ENCODE measurements at regions not wholly inside any gene's neighbourhood (a gene's known extent, or its start where the extent isn't known, plus 50 kb on each side); places are given as distances from the start of the nearest gene placed in this dataset.

DNA sequence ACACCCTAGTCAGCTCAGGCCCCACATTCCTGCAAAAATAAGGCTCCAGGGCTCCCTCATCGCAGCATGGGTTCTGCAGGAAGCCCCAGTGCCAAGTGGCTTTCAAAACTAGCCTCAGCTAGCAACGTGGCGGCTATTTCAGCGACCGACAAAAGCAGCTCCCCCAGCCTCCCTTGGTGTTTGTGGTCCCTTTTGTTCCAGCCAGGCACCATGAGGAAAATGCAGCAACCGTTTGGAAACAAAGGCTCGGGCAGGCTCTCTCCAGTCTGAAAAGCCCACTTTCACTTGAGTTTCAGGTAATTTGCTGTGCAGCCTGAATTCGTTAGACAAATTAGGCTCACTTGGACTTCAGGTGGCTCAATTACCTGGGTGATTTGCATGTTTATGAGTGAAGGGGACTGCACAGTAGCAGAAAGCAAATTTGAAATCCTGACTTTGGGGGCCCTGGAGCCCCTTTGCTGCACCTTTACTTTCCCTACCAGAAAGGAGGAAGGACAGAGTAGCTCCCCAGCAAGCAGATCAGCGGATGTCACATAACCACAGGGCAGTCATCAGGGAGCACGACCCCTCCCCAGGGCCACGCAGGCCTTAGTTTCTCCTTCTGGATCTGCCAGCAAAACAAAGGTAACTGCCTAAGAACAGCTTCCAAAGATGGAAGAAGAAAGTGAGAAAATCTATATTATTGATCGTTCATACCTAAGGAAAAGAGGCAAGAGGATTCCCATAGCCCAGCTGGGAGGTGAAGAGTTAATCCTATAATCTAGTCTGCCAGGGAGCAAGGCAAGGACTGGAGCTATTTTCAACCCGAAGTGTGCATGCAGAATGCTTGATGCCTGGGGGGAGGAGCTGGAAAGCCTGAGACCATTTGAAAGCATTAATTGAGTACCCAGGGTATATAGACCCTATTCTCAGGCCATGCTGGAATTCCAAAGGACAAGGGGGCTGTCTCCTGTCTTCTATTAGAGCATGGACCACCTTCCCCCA lies 143.1 kb upstream of the SDK2 start:
- DNase-seq = no peak

- no peak for DNase-seq
These were observed 143.9 kb upstream of the SDK2 start for GRCh38 chr17:73788111-73788510.

GRCh38 chr17:73791121-73791520 lies 146.9 kb upstream of the SDK2 start:
- no peak for DNase-seq

DNA sequence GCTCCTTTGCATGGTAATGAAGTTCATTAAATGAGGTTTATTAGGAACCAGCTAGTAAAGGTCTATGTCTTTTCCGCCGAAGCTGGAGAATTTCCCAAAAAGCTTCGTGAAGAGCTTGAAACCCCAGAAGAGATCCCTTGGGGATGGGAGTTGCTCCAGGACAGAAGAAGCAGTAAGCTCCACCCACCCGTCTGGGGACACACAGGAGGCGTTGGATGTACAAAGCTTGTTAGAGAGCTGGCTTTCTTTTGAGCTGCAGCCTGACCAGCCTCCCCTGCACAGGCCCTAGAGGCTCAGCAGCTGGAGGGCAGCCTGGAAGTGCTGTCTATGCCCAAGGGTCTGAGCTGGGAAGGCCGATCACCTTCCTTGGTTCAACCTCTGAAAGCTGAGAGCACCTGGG lies 147.4 kb upstream of the SDK2 start:
- no peak for DNase-seq

DNA sequence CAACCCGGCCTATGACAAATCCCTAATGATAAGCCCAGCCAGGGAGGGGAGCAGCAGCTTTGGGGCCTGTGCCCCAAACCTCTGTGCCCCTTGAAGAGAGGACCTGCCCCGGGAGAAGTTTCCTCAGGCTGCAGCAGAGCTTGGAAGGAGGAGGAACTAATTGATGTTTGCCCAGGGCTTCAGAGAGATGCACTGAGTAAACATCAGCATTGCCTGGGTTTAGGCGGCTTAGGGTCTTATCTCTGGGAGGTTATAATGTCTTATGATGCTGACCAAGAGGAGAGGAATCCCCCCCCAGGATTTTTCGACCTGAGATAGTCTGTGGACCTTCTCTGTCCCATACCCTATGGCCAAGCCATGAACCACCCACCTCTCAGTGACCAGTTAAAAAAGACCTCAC lies 148.7 kb upstream of the SDK2 start:
- no peak for DNase-seq

- DNase-seq = no peak
These were observed 150.1 kb upstream of the SDK2 start for GRCh38 chr17:73794336-73794735.

DNA sequence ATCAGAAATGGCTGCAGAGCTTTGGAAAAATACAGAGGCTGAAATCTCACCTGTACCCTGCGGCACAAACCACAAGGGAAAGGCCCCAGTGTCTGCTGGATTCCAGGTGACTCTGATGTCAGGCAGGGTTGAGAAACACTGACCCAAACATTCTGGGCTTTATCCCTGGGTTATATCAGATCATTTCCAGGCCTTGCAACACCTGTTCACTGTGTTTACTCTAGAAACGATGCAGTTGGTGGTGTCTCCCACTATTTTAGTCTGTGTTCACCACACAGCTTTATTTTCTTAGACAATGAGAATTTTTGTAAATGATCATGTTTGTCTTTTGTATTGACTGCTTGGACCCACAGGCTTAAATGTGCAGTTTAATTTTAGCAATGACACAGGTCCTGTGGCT lies 151.5 kb upstream of the SDK2 start:
- no peak for DNase-seq

- no peak for DNase-seq
These were observed 153.4 kb upstream of the SDK2 start for GRCh38 chr17:73797594-73798110.

DNA sequence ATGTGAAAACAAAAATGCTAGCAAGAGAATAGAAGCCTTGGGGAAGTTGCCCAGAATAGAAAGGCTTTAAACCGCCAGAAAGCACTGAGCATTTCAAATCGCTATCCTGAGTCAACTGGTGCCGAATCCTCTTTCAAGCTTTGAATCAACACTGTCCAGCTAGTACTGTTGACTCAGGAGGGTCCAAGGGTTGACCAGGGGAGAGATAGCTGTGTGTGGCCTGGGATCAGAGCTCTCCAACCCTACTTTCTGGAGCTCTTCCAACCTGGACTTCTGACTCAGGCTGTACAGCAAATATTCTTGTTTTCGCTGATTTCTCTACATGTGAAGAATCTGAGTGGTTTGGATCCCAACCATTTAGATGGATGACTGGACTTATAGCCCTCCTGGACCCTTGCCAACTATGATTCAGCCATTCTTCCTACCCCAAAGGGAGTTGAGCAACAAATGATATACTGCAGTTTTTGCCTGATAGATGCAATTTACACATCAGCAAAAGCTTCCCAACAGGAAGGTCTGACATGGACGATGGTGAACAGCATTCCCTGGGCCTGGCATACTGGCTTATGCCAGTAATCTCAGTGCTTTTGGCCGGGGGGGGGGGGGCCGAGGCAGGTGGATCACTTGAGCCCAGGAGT lies 154.0 kb upstream of the SDK2 start:
- no peak for DNase-seq

DNA sequence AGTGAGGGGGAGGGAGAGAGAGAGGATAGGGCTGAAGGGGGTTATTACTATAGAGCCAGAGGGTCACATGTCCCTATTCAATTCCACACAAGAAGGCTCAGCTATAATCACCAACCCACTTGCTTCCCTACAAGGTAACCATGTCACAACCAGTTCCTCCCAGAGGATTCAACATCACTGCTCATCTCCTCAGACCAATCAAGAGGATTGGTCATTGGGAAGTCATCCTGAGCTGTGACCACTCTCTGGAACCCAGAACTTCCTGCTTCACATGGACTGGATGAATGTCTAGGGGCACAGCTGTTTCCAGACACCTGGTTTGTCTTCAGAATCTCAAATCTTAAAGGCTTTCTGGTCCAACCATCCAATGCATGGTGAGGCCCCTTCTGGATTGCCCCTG lies 154.9 kb upstream of the SDK2 start:
- no peak for DNase-seq

DNA sequence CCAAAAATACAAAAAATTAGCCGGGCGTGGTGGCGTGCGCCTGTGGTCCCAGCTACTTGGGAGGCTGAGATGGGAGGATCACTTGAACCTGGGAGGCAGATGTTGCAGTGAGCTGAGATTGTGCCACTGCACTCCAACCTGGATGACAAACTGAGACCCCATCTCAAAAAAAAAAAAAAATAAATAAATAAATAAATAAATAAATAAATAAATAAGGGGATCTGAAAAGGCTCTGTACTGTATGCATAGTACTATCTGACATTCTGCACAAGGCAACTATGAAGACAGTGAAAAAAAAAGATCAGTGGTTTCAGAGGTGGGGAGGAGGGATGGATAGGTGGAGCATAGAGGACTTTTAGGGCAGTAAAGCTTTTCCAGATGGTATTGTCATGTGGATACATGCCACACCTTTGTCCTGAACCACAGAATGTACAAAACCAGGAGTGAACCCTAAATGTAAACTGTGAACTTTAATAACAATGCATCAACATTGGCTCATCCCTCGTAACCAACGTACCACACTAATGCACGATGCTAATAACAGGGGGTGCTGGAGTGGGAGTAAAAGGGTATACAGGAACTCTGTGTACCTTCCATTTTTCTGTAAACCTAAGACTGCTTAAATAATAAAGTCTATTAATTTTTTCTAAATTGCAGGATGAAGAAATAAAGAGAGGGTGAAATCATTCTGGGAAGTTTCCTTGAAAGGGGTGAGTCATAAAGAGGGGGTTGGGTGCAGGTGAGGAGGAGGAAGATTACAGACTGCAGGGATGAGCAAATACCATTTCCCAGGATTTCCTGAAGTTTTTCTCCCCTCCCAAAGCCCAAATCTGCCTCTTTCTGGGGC lies 155.8 kb upstream of the SDK2 start:
- no peak for DNase-seq

DNA sequence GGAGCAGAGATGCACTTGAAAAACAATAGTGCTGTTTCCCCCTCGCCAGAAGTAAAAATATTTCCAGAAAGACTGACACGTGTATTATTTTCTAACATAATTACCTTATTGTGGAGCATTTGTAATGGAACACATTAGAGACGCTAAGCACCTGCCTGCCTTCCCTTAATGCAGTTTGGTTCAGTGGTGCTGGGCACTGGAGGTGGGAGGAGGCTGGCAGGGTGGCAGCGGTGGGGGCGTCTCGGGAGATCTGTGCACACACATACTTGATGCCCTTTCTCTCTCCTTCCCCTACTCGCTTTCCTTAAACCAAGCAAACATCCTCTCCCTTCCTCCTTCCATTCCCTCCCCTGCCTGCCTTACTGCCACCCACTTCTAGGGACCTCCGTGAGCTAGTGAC lies 156.6 kb upstream of the SDK2 start:
- no peak for DNase-seq

GRCh38 chr17:73801455-73802100 lies 157.3 kb upstream of the SDK2 start:
- no peak for DNase-seq

DNA sequence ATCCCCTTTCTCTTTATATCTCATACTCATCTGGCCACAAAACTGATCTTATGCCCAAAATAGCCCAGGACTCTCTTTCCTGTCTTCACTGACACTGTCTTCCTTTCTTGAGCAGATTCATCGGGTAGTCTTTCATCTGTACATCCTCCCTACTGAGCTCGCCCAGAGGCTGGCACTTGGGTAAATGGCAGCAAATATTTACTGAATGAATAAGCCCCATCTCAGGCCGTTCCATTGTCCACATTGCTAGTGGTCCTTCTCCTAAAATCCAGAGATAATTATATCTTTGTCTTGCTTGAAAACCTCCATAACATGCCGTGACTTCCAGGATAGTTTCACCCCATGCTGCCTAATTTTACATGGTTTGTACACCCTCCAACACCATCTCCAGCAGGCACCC lies 158.1 kb upstream of the SDK2 start:
- no peak for DNase-seq

DNA sequence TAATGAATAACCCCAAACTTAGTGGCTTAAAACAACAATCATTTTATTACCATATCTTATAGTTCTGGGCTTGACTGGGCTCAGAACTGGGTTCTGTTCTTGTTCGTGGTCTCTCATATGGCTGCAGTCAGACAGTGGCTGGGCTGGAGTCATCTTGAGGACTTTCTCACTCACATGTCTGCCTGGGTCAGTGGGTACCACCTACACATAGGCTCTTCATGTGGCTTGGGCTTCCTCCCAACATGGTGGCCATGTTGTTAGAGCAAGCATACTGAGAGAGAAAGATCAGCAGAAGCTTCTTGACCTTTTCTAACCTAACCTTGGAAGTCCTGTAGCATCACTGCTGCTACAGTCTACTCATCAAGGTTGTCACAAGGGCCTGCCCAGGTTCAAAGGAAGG lies 158.6 kb upstream of the SDK2 start:
- no peak for DNase-seq

DNA sequence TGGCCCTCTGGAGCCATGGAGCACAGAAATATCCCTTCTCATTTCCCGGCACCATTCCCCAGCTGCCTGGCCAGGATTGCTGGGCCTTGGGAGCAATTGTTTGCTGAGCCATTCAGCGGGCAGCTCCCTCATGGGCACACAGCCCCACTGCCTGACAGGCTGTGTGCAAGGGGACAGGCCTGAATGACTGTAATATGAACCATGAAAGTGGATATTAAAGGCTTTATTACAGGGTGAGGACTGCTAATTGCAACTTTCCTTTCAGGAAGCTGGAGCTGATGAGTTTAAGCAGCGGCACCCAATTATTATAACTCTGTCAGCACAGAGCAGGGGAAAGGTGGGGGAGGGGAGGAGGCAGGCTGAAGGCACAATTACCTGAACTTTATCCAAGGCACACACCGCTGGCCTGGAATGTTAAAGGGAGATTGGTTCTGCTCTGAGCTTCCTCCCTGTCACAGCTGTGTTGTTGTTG lies 159.8 kb upstream of the SDK2 start:
- no peak for DNase-seq

DNA sequence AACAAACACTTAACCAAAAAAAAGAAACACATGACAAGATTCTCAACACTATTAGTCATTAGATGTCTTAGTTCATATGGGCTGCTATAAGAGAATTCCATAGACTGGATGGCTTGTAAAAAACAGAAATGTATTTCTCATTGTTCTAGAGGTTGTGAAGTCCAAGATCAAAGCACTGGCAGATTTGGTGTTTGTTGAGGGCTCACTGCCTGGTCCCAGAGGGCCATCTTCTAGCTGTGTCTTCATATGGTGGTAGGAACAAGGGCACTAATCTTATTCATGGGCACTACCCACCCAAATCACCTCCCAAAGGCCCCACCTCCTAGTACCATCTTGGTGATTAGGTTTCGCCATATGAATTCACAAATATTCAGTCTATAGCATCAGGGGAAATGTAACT lies 162.5 kb upstream of the SDK2 start:
- DNase-seq = no peak

DNA sequence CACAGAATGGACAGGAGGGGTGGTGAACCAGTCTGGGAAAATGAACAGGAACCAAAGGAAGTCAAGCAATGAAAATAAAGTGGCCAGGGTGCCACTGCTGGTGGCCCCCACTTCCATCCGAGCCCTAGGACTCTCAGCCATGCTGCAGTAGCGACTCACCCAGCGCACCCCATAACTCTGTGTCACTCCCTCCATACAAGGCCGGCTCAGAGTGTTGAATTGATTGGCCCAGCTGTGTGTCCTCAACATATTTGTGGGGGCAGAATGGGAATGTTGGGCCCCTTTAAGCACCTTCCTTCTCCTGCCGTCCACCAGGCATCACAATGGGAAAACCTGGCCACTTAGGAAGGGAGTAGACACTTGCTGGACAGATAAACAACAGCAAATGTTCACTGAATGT lies 169.0 kb upstream of the SDK2 start:
- no peak for DNase-seq

DNA sequence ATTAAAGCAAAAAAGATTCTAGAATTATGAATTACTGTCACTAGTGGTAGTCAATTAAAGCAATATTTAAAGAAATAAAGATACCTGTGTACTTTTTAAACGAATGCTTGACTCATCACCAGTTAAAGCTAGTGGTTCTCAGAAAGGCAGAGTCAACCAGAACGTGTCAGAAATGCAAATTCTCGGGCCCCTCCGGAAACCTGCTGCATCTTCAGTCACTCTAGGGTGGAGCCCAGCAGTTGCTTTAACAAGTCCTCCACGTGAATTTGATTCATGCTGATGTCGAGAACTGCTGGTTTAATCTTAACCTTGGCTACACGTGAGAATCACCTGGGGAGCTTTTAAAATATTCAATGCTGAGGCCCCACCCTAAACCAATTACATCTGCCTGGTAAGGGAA lies 169.8 kb upstream of the SDK2 start:
- DNase-seq = no peak

- DNase-seq = no peak
These were observed 171.2 kb upstream of the SDK2 start for GRCh38 chr17:73815474-73815873.

GRCh38 chr17:73819440-73820395 lies 175.5 kb upstream of the SDK2 start:
- DNase-seq = no peak

Measured in NCI-H187 treated with DMSO at 0.1 percent for 48 hours (cell line).